PC-9 (cell line): ENCODE measurements at regions not wholly inside any gene's neighbourhood (a gene's known extent, or its start where the extent isn't known, plus 50 kb on each side); places are given as distances from the start of the nearest gene placed in this dataset.

Source experiments
- CTCF ChIP-seq: fragments of 200-600 bp; sonication (generic); conservative IDR thresholded peaks from 2 replicates; pipeline ENCODE4 v1.6.1; 2017; ENCODE audit warnings: mixed run types, antibody characterized with exemption, mild to moderate bottlenecking, moderate library complexity
- EZH2 ChIP-seq: fragments of 200-600 bp; sonication (generic); IDR thresholded peaks from 2 replicates; pipeline ENCODE4 v1.8.0; 2017; ENCODE audit warnings: antibody characterized with exemption, low read depth

- TF ChIP-seq CTCF (no peak), EZH2 (no peak)
Observed at GRCh38 chr2:200158647-200159356, 147.7 kb upstream of the SPATS2L start.
